Body of pancreas (tissue), 4 donors: ENCODE measurements at regions not wholly inside any gene's neighbourhood (a gene's known extent, or its start where the extent isn't known, plus 50 kb on each side); places are given as distances from the start of the nearest gene placed in this dataset.

Experiments used
- ATAC-seq: fragments of 150-250 bp; one replicate; pipeline ENCODE4 v1.9.1; 2016
- DNase-seq, 4 donors: peaks; one replicate each; pipeline ENCODE4 v3.0.0-alpha.2; 2019
- H3K27ac ChIP-seq, 4 donors: fragments of 200-600 bp; sonication (generic); 1 replicate in 3 of 4; 2 replicates in 1 of 4; pipeline versions ENCODE4 v1.5.1 to v1.6.1; 2016 to 2019; ENCODE audit warnings: mild to moderate bottlenecking in 1 of 4, mixed read lengths in 1 of 4, moderate library complexity in 1 of 4
- H3K27me3 ChIP-seq, 2 donors: fragments of 200-600 bp; sonication (generic); one replicate each; pipeline ENCODE4 v1.6.0; 2016; ENCODE audit warnings: mild to moderate bottlenecking in 1 of 2
- H3K36me3 ChIP-seq, 2 donors: fragments of 200-600 bp; sonication (generic); replicated peaks in 1 of 2; 2 replicates each; pipeline ENCODE4 v1.5.1; 2016; ENCODE audit warnings: low read depth in 2 of 2; ENCODE audit not compliant: insufficient read depth in 1 of 2
- H3K4me1 ChIP-seq: fragments of 200-600 bp; sonication (generic); one replicate; pipeline ENCODE4 v1.6.0; 2016
- H3K4me3 ChIP-seq, 2 donors: fragments of 200-600 bp; sonication (generic); 1 replicate in 1 of 2; 2 replicates in 1 of 2; pipeline ENCODE4 v1.5.1; 2016 to 2019
- H3K9me3 ChIP-seq, 3 donors: fragments of 200-600 bp; sonication (generic); 1 replicate in 2 of 3; 2 replicates in 1 of 3; pipeline ENCODE4 v1.5.1; 2016
- CTCF ChIP-seq, 7 experiments: fragments of 450-650 bp in 4 of 7; fragments of 200-600 bp in 3 of 7; sonication (generic) in 3 of 7; IDR thresholded peaks; one replicate each; pipeline ENCODE4 v1.5.1; 2016 to 2019; ENCODE audit warnings: antibody characterized with exemption in 7 of 7
- POLR2A ChIP-seq, 3 donors: fragments of 450-650 bp; IDR thresholded peaks; one replicate each; pipeline ENCODE4 v1.6.1; 2016; ENCODE audit warnings: antibody characterized with exemption in 3 of 3, mild to moderate bottlenecking in 2 of 3
- WGBS, 2 donors: methylation state at CpG; one replicate each; pipeline ENCODE4 v1.1.5; 2017; 5-methylcytosine and 5-hydroxymethylcytosine counted together
- intact Hi-C: fragments of 100-400 bp; cut with DNase I; formaldehyde crosslinking; loops from one replicate; pipeline ENCODE4 v1.15.1; 2023

GRCh38 chr6:137699031-137699683, 167.9 kb upstream of the TNFAIP3 start:
- intact Hi-C loops = no loop called here
- Histone ChIP-seq H3K4me1 (peaks cover 55% of the 10 kb centered on the region), H3K36me3 (no peaks in the 10 kb centered on the region), H3K27me3 (no peaks in the 10 kb centered on the region), H3K9me3 (no peaks in the 10 kb centered on the region), H3K4me3 (no peak overlapping the region), H3K27ac (peak overlapping the region in 1 of 4 donors; percentile 77)
- WGBS, 2 donors = 53 to 74% methylated on average over 5 of the region's 5 CpGs
- TF ChIP-seq CTCF (IDR thresholded peaks at IDR 0.05) (no peak), POLR2A (IDR thresholded peaks at IDR 0.05) (no peak)
- DNase-seq = peak in 1 of 4 donors; percentile 28
- ATAC-seq = no peak

- H3K9me3 ChIP-seq = no peaks in the 10 kb centered on the region
- no peaks in the 10 kb centered on the region for H3K27me3 ChIP-seq
- no peaks in the 10 kb centered on the region for H3K36me3 ChIP-seq
- 91 to 94% methylated on average over 1 of the region's 1 CpG for WGBS, 2 donors
- no peak overlapping the region for H3K27ac ChIP-seq
- ATAC-seq = no peak
- peaks cover 58% of the 10 kb centered on the region for H3K4me1 ChIP-seq
- no peak for DNase-seq
- TF ChIP-seq CTCF (IDR thresholded peaks at IDR 0.05) (no peak), POLR2A (IDR thresholded peaks at IDR 0.05) (no peak)
- no peak overlapping the region for H3K4me3 ChIP-seq
- intact Hi-C loops = loop anchor here (5.0 kb wide), 1 partner anchor 247 kb away; no protein-coding TSS in a partner anchor
These were observed 166.9 kb upstream of the TNFAIP3 start for GRCh38 chr6:137700161-137700560.

GRCh38 chr6:137700751-137701477, 166.1 kb upstream of the TNFAIP3 start:
- TF ChIP-seq CTCF (IDR thresholded peaks at IDR 0.05) = no peak
- no peak for TF ChIP-seq POLR2A (IDR thresholded peaks at IDR 0.05)
- peak overlapping the region in 2 of 4 donors; percentile 1 to 4 for H3K27ac ChIP-seq
- WGBS, 2 donors = 36 to 41% methylated on average over 7 of the region's 7 CpGs
- H3K27me3 ChIP-seq = no peaks in the 10 kb centered on the region
- peaks cover 63% of the 10 kb centered on the region for H3K4me1 ChIP-seq
- no peak overlapping the region for H3K4me3 ChIP-seq
- no peak for DNase-seq
- intact Hi-C loops = loop anchor here (5.0 kb wide), 1 partner anchor 246 kb away; no protein-coding TSS in a partner anchor
- ATAC-seq = no peak
- H3K9me3 ChIP-seq = no peaks in the 10 kb centered on the region
- H3K36me3 ChIP-seq = no peaks in the 10 kb centered on the region

- DNase-seq (no peak), ATAC-seq (no peak)
- no peaks in the 10 kb centered on the region for H3K27me3 ChIP-seq
- WGBS, 2 donors = 69 to 83% methylated on average over 2 of the region's 2 CpGs
- TF ChIP-seq POLR2A (IDR thresholded peaks at IDR 0.05) (no peak), CTCF (IDR thresholded peaks at IDR 0.05) (no peak)
- intact Hi-C loops = loop anchor here (5.0 kb wide), 1 partner anchor 245 kb away; no protein-coding TSS in a partner anchor
- no peak overlapping the region for H3K4me3 ChIP-seq
- peaks cover 54% of the 10 kb centered on the region for H3K4me1 ChIP-seq
- H3K36me3 ChIP-seq = no peaks in the 10 kb centered on the region
- no peaks in the 10 kb centered on the region for H3K9me3 ChIP-seq
- H3K27ac ChIP-seq = no peak overlapping the region
These were observed 165.1 kb upstream of the TNFAIP3 start for GRCh38 chr6:137701942-137702341.
